22Rv1 (cell line): ENCODE measurements at regions not wholly inside any gene's neighbourhood (a gene's known extent, or its start where the extent isn't known, plus 50 kb on each side); places are given as distances from the start of the nearest gene placed in this dataset.

Source experiments
- CTCF ChIP-seq: fragments of 450-650 bp; IDR thresholded peaks from 2 replicates; pipeline ENCODE4 v1.5.1; 2017; ENCODE audit warnings: mild to moderate bottlenecking
- ZFX ChIP-seq: fragments of 450-650 bp; IDR thresholded peaks from 2 replicates; pipeline ENCODE4 v1.6.1; 2017; ENCODE audit warnings: antibody characterized with exemption, borderline replicate concordance

GRCh38 chr11:123330071-123330470 lies 100.0 kb upstream of the GRAMD1B start:
- no peak for TF ChIP-seq CTCF
- TF ChIP-seq ZFX, result no peak
